Eye (tissue), 1 donor: ENCODE measurements at regions not wholly inside any gene's neighbourhood (a gene's known extent, or its start where the extent isn't known, plus 50 kb on each side); places are given as distances from the start of the nearest gene placed in this dataset.
A peak's percentile ranks its signal among the peaks of the same experiment; 100 is the strongest.

Source experiments
- DNase-seq: peaks from one replicate; pipeline ENCODE4 v3.0.0-alpha.2; 2015

DNA sequence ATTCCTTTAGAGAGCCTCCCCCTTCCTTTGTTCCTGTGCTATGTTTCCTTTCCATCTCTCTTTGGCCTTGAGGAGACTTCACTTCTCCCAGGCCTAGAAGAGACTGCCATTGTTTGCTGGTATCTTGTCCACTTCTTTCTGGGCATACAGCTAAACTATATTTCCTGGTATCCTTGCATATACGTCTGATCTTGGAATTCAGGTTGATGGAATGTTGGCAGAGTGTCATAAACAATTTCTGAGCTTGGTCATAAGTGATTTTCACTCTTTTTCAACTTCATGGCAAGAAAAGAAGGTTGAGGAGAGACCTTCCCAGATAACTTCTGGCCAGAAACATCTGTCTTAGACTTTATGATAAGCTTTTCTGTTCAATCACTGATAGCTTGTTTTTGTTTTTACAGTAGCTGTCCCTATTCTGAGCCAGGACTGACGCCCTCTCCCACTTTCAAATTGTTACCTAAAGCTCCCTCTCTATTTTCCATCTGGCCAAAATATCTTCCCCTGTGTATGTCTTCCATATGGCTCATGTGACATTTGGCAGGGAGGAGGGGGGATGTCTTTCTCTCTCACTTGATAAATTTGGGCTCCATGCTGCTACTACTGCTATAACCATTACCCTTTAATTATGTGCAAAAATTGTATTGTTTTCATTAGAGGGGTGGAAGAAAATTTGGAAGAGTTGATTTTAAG is 457.0 kb downstream of the ADAMTS20 start:
- DNase-seq: no peak

DNA sequence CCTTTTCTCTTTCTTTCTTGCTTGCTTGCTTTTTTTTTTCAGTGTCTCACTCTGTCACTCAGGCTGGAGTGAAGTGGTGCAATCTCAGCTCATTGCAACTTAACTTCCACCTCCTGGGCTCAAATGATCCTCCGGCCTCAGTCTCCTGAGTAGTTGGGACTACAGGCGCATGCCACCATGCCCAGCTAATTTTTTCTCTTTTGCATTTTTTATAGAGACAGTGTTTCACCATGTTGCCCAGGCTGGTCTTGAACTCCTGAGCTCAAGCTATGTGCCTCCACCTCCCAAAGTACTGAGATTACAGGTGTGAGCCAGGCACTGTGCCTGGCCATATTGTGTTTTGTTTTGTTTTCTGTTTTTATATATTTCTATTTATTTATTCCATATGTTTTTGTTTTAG is 461.0 kb downstream of the ADAMTS20 start:
- no peak for DNase-seq

DNA sequence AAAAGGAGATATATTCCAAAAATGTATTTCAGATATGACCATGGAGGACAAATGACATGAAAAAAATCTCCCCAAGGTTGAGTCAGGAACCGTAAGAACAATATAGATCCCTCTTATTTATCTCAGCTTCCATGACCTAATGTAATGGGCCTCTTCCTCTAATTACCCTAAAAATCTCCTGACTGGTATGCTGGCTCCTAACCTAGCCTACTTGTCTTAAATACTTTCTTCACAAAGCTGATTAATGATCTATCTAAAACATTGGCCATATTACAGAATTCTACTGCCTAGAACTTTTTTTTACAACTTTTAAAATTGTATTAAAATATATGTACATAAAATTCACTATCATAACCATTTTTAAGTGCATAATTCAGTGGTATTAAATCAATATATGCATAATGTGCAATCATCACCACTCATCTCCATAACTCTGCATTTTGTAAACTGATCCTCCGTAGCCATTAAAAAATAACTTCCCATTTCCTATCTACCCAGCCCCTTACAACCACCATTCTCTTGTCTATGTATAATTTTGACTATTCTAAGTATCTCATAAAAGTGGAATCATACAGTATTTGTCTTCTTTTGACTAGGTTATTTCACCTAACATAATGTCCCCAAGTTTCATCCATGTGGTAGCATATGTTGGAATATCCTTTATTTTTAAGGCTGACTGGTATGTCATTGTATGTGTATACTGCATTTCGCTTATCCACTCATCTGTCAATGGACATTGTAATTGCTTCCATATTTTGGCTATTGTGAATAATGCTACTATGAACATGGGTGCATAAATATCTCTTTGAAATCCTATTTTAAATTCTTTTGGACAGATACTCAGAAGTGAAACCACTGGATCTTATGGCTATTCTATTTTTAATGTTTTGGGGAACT is 464.6 kb downstream of the ADAMTS20 start:
- DNase-seq: no peak

DNA sequence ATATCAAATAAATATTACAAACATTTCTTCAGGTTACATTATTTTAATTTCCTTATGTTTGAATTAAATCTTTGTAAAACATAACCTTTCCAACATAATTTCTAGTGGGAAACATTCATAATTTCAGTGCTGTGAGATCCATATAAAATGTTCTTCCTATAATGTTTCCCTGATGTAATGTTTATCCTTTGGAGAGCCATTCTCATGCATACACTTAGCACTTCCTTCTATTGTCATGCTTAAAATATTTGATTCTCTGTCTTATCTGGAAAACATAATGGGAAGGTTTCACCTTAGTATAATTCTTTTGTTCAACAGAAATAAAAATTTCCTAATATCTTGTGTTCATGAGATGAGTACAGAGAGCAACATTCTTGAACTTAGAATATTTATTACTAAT is 472.5 kb downstream of the ADAMTS20 start:
- DNase-seq: no peak

DNA sequence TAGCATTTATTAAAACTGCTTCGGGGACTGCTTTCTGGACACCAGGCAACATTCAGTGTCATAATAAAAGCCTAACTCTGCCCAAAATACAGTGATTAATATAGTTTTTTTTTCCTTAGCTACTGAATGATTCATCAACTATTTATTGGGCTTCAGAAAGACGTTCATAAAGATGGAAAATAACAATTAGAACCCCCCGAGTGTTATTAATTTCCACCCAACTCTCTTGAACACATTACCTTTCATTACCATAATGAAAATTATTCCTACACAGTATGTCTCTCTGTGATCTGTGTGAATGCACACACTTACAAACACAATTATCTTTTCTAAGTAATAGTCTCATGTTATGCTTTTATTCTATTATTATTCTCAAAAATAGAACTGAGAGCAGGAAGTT is 473.0 kb downstream of the ADAMTS20 start:
- DNase-seq: no peak

DNA sequence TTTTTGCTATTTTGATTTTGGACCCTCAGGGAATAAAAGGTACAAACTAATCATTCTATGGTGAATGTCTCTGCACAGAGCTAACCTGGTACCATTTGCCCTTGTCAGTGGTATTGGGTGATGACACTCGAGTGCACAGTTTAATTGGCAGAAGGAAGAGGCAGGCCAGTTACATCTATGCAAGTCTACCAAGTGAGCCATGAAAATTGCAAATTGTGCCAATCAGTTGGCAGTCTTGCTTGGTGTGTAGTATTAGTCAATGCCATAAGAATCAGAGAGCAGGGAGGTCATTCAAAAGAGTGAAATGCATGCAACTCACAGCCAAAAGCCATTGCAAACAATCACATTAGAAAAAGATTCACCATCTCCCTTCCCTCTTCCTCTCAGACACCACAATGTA is 479.6 kb downstream of the ADAMTS20 start:
- peak; percentile 81 for DNase-seq

DNA sequence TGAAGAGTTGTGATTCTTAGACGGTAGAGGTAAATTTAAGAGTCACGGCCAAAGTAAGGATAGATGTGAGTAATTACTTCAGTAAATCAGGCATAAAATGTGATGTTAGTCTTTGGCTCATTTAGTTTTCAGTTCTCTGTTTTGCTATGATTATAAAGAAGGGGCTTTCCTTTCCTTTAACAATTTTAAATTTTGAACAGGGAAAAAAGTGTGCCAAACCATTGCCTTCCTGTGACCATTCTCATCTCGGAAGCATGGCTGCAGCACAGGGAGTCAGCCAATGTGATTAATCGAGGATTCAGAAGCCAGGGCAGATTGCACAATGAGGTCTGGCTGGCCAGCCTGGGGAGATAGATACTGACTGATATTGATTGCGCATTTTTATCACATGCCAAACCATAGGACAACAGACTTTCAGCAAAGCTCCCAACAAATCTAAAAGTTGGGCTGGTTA is 480.2 kb upstream of the PRICKLE1 start:
- DNase-seq: no peak

DNA sequence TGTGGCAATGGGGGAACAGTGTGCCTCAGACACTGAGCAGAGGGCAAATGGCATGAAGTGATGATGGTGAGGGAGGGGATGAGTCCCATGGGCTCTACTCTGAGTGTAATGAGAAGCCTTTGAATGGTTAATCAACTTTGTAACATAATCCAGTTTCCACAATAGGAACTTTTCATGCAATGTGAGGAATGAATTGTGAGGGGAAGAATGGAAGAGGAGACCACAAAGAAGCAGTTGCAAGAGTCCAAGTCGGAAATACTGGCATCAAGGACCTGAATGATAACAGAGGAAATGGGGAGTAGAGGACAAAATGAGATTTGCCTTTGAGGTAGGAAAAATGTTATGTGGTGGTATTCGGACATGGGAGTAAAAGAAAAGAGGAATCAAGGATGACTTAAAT is 476.9 kb upstream of the PRICKLE1 start:
- DNase-seq: no peak

DNA sequence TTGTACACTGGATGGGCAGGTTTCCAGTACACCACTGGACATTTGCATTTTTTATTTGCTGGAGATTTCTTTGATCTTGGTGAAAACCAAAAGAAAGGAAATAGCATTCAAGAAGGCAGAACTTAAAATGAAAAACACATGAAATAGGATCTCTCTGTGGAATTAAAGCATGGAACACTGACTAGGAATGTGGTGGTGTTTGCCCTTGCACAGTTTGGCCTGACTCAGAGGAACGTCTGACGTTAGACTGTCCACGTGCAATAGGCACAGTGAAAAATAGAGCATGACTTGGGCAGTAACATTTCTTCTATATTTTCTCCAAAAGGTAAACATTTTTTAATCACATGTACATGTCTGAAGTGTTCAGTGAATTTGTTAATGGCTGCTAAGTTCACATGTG is 474.1 kb upstream of the PRICKLE1 start:
- no peak for DNase-seq

DNA sequence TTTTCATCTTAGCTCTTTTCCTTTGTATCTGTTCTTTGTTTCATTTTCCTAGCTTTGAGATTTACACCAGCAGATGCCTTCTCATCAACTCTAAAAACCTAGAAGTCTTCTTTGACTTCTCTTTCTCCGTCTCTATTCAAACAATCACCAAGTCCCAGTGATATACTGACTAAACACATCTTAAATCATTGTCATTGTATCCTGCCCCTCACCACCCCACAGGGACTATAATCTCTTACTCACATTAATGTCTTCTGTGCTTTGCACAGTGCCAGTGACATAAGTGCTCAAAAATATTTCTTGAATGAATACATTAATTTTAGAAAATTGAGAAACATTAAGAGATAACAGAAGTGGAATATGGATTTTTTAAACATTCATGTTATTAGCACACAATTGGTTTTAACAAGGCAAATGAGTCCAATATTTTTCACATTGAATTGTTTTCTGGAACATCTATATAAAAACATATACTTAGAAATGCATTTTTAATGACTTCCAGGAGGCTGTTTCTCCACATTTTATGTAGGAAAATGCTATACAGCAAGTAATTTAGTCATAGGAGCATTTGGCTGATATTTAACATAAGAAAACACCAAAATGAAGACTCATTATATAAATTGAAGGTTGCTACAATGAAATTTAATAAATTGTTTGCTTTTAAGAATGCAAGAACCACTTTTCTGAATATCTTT is 472.8 kb upstream of the PRICKLE1 start:
- peak; percentile 23 for DNase-seq

DNA sequence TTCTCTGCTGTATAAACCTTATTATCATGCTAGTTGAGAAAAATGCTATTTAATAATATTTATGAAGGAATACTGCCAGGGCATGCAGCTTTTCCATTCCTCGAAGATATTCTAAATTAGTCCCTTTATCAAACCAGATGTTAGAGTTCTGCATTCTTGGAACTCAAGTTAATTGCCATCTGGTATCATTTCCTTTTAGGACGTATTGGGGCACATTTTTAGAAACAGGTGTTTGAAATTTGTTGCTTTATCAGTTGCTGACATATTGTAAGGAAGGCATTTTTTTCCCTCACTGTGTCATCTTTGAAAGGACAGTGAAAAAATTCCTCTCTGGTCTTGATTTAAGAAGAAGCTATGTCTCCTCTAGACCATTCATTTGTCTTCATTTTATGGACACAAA is 471.2 kb upstream of the PRICKLE1 start:
- DNase-seq: peak; percentile 59

DNA sequence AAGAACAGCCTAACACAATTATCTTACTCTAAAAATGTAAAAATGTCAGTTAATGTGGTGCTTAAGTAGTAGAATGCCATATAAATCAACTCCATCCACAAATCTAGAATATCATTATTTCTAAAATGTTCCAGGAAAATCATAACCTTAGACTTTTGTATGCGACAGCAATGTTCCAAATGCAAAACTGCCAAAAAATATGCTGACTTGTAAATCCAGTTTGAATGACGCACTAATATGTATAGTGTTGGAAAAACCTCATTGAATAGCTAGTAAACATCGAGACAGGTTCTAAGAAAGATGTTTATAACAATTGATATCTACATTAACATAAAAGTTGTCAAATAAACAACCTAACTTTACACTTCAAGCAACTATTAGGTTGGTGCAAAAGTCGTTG is 469.1 kb upstream of the PRICKLE1 start:
- DNase-seq: no peak

DNA sequence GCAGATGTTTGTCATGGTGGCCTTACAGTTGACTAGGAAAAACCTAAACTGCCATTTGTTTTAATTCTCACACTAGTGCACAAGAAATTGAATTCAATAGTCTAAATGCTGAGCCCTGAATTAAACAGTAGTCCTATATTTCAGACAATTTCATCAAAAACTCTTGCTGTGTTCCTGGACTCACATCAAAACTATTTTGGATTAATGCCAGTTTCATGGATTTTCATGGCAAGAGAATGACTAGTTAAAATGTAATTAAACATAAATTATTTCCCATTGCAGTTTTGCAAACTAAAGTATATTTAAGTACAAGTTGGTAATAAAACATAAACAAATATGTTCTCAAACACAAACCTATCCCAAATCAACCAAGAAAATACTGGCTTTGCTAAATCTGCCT is 468.0 kb upstream of the PRICKLE1 start:
- no peak for DNase-seq

DNA sequence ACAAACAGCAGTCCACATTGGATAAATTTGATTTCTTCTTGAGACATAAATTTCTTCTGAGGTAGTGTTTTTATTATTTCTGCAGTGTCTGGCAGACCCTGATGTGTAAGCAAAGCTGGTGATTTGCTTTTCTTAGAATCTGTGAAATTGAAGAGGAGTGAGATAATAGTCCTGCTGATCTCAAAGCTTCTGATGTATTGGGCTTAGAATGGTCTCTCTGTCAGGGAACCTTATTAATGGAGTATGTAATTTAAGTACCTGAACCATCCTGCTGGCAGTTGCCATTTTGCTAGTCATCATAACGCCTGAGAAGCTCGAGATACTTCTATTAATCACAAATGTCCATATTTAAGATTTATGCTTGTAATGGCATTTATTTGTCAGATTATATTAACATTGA is 464.5 kb upstream of the PRICKLE1 start:
- DNase-seq: no peak

DNA sequence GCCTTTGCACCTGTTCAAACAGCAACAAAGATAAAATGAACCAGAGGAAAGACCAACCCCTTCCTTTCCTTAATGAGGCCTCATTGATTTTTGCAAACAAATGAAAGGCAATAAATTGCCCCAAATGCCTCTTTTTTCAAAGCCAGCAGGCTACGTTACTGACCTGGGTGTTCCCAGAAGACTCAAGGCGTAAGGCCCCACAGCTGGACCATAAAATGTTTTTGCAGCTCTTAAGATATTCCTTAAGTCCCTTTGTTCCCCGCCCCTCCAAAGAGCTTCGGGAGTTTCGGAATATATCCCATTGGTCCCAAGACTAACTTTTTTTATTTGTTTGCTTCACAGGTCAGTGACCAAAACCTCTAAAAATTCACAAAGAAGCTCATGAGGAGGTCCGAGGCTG is 462.9 kb upstream of the PRICKLE1 start:
- no peak for DNase-seq

DNA sequence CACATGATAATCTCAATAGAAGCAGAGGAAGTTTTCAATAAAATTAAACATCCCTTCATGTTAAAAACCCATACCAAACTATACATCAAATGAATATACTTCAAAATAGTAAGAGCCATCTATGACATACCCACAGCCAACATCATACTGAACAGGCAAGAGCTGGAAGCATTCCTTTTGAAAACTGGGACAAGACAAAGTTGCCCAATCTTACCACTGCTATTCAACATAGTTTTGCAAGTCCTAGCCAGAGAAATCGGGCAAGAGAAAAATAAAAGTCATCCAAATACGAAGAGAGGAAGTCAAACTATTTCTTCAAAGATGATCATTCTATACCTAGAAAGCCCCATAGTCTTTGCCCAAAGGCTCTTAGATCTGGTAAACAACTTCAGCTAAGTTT is 454.7 kb upstream of the PRICKLE1 start:
- no peak for DNase-seq

DNA sequence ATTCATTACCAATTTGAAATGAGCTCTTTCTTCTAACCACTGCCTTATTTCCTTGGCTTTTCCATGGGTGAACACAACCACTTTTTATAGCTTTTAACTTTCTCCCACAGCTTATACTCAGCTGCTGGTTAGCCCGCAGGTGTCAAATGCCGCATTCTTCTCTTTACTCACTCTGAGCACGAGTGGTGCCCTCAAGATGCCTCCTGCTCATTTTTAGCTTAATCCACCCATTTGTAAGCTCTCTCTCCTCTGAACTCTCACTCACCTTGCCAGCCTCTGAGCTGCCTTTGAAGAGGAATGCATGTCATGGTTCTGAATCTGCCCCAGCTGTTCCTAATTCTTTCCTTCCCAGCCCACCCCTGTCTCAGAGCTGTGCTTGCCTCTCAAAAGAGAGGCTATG is 449.4 kb upstream of the PRICKLE1 start:
- DNase-seq: peak; percentile 18

DNA sequence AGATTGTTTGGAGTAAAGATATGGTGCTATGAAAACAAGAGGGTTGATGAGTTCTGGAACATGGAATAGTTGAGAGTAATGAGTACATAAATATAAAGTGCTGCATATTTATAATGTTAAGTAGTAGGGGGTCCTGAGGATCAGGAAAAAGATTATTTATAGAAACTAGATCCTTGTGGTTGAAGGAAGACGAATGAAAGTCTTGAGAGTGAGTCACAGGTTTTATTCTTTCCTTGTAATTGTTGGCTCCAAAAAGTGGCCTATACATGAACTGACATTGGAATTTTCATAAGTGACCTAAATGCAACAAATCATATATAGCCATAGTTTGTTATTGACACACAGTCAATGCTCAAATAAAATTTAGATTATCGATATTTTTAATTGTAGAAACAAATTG is 440.4 kb upstream of the PRICKLE1 start:
- DNase-seq: no peak

DNA sequence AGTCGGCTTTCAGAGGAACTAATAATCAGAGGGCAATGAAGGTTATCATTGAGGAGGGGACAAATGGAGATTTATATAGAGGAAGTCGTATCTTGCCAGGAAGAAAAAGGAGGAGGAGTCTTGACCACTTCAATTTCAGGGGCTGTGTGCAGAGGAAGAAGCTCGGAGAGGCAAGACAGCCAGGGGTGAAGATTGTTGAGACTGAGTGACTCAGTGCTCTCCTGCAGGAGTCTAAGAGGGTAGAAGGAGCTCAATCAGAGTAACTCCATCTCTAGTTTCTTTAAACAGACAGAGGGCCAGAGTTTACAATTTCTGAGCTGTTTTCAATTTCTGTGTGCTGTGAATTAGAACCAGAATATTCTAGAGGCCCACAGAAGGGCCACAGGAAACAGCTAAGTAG is 439.3 kb upstream of the PRICKLE1 start:
- DNase-seq: no peak

DNA sequence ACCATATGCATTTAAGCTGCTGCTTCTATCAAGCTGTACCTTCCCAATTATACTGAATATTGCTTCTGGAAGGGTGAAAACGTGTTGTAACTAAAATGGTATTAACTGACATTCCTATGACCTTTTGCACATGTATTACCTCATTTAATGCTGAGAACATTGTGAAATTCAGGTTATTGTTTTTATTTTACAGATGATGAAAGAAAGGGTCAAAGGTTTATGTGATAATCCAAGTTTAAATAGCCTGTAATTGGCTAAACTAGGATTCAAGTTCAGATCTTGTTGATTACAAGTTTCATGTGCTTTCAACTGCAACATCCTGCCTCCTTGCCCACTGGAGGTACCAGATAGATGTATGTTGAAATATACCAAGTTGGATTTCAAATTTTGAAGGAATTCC is 433.3 kb upstream of the PRICKLE1 start:
- DNase-seq: no peak

DNA sequence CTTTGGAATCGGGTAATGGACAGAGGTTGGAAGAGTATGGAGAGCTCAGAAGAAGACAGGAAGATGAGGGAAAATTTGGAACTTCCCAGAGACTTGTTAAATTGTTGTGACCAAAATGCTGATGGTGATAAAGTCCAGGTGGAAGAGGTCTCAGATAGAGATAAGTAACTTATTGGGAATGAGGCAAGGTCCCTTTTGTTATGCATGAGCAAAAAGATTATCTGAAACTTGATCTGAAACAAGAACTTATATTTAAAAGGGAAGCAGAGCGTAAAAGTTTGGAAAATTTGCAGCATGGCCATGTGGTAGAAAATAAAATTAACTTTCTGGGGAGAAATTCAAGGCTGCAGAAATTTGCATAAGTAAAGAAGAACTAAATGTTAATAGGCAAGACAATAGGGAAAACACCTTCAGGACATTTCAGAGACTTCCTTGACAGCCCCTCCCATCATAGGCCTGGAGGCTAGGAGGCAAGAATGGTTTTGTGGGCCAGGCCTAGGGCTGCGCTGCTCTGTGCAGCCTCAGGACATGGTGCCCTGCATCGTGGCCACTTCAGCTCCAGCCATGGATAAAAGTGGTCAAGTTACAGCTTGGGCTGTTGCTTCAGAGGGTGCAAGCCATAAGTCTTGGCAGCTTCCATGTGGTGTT is 425.7 kb upstream of the PRICKLE1 start:
- DNase-seq: no peak

DNA sequence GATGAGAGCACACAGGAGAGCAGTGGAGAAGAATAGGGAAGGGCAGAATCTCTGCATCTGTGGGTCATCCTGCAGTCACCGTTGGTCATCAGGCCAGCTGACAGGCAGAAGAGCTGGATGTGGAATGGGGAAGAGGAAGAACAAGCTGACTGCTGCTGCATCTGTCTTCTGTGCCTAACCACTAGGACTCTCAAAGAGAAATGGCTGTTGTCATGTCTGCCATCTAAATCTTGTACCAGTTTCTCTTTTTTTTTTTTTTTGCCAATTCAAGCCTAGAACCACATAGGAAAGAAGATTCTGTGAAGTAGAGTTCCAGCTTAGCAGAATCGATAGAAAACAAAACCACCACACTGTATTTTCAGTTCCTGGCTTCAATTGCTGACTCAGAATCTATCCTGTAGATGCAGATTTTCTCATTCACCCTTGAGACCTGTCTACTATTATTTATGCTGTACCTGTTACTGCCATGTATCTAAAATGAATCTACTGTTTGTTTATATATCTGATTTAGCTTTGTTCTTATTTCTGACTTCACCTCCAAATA is 421.9 kb upstream of the PRICKLE1 start:
- no peak for DNase-seq

DNA sequence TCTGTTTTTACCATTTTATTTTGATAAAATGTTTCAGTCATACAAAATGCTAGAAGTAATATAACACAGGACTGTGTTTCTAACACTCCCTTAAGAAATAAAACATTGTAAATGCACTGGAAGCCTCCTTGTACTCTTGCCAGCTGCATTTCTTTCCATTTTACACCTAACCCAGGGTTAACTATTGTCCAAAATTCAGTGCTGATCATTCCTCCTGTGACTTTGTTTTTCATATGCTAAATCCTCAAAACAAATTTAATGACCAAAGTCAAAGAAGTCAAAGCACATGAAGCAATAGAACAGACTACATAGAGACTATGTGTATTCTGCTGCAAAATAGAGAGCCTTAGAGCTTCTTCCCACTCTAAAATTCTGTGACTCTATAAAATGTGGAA is 420.3 kb upstream of the PRICKLE1 start:
- DNase-seq: no peak
